GM12878 (cell line): ENCODE measurements at regions not wholly inside any gene's neighbourhood (a gene's known extent, or its start where the extent isn't known, plus 50 kb on each side); places are given as distances from the start of the nearest gene placed in this dataset.

Experiments
- ATAC-seq: fragments of 200-7000 bp; cut with Tn5 transposase; 3 replicates; pipeline ENCODE4 v1.9.1; 2020; ENCODE audit warnings: mild to moderate bottlenecking, moderate library complexity
- BruUV-seq: library from RNA; stranded (reverse); fragments of 400-500 nt; replicated peaks from 2 replicates; lab custom pipeline; 2021; lab: Mats Ljungman, UMichigan
- CTCF ChIA-PET: fragments of 300-600 bp; sonication (Branson Sonifier 250); formaldehyde crosslinking; extraction: SDS; loops from one replicate; lab custom pipeline; 2021; ENCODE audit warnings: inconsistent platforms; lab: Yijun Ruan, JAX
- POLR2A ChIA-PET: fragments of 350-600 bp; formaldehyde crosslinking; extraction: SDS; loops from one replicate; lab custom pipeline; 2021; ENCODE audit warnings: inconsistent platforms; lab: Charles Lee
- RAD21 ChIA-PET: fragments of 300-600 bp; sonication (Branson Sonifier 250); formaldehyde crosslinking; loops from one replicate; lab custom pipeline; 2023; ENCODE audit warnings: antibody characterized with exemption; ENCODE audit not compliant: unreplicated experiment; lab: Charles Lee
- SMC1A ChIA-PET: fragments of 300-600 bp; sonication (Branson Sonifier 250); formaldehyde crosslinking; loops from one replicate; lab custom pipeline; 2023; ENCODE audit not compliant: unreplicated experiment, uncharacterized antibody; lab: Charles Lee
- DNase-seq: peaks from one replicate; pipeline ENCODE4 v3.0.0-alpha.2; 2011; ENCODE audit warnings: low read depth, low spot score
- FAIRE-seq: peaks from 3 replicates; lab custom pipeline; 2011; peaks lifted over from hg19 to GRCh38; lab: Jason Lieb, UNC
- H2AFZ ChIP-seq: 2 replicates; pipeline ENCODE4 v1.6.0; 2011; ENCODE audit warnings: low read depth, low read length, control low read depth; ENCODE audit not compliant: control insufficient read depth
- H3K27ac ChIP-seq: 2 replicates; pipeline ENCODE4 v1.5.1; 2011; ENCODE audit warnings: control low read depth; ENCODE audit not compliant: control insufficient read depth, insufficient read depth
- H3K27me3 ChIP-seq, 2 experiments: replicated peaks in 1 of 2; 2 replicates each; pipeline versions ENCODE4 v1.6.0 to v1.6.1; 2011; ENCODE audit warnings: low read length in 1 of 2; ENCODE audit not compliant: control insufficient read depth in 2 of 2, insufficient read depth in 2 of 2
- H3K36me3 ChIP-seq, 2 experiments: 2 replicates each; pipeline ENCODE4 v1.5.1; 2011; ENCODE audit warnings: low read length in 1 of 2; ENCODE audit not compliant: control insufficient read depth in 2 of 2, insufficient read depth in 2 of 2
- H3K4me1 ChIP-seq: 2 replicates; pipeline ENCODE4 v1.6.1; 2011; ENCODE audit warnings: mild to moderate bottlenecking, low read length, moderate library complexity, mixed read lengths; ENCODE audit not compliant: control insufficient read depth, insufficient read depth
- H3K4me2 ChIP-seq: 2 replicates; pipeline ENCODE4 v1.6.0; 2011; ENCODE audit warnings: control low read depth; ENCODE audit not compliant: control insufficient read depth, insufficient read depth
- H3K4me3 ChIP-seq: fragments of 200-600 bp; sonication (generic); 2 replicates; pipeline ENCODE4 v1.5.1; 2016
- H3K79me2 ChIP-seq: 2 replicates; pipeline ENCODE4 v1.6.0; 2011; ENCODE audit warnings: low read length; ENCODE audit not compliant: control insufficient read depth, insufficient read depth
- H3K9ac ChIP-seq: 2 replicates; pipeline ENCODE4 v1.8.0; 2011; ENCODE audit warnings: low read length, control low read depth, mixed read lengths; ENCODE audit not compliant: control insufficient read depth, insufficient read depth
- H3K9me3 ChIP-seq: replicated peaks from 3 replicates; pipeline ENCODE4 v1.5.1; 2011; ENCODE audit warnings: mild to moderate bottlenecking, low read length; ENCODE audit not compliant: control insufficient read depth, insufficient read depth
- H4K20me1 ChIP-seq: 2 replicates; pipeline ENCODE4 v1.6.0; 2011; ENCODE audit not compliant: control insufficient read depth, insufficient read depth
- ATF3 ChIP-seq: IDR thresholded peaks from 2 replicates; pipeline ENCODE4 v1.6.1; 2011; ENCODE audit warnings: low read depth, mild to moderate bottlenecking, low read length, moderate library complexity, borderline replicate concordance; ENCODE audit errors: extremely low read depth
- BMI1 ChIP-seq: fragments of 450-650 bp; IDR thresholded peaks from 2 replicates; pipeline ENCODE4 v1.6.1; 2016; ENCODE audit warnings: mild to moderate bottlenecking, moderate library complexity, borderline replicate concordance
- CEBPB ChIP-seq, 2 experiments: fragments of 150-350 bp in 1 of 2; IDR thresholded peaks; 2 replicates each; pipeline ENCODE4 v1.6.1; 2012 to 2014; ENCODE audit warnings: low read depth in 2 of 2, low read length in 2 of 2, borderline replicate concordance in 1 of 2, inconsistent platforms in 1 of 2
- CHD1 ChIP-seq: IDR thresholded peaks from 2 replicates; pipeline ENCODE4 v1.6.1; 2012; ENCODE audit warnings: low read depth, low read length, improper control_type of control experiment
- CREB1 ChIP-seq: IDR thresholded peaks from 2 replicates; pipeline ENCODE4 v1.6.1; 2012; ENCODE audit warnings: low read depth, mild to moderate bottlenecking, inconsistent platforms
- EED ChIP-seq: sonication (generic); IDR thresholded peaks from 2 replicates; pipeline ENCODE4 v1.6.1; 2016; ENCODE audit warnings: antibody characterized with exemption, low read depth
- HCFC1 ChIP-seq: fragments of 150-350 bp; IDR thresholded peaks from 2 replicates; pipeline ENCODE4 v1.6.1; 2014; ENCODE audit warnings: low read length
- JUND ChIP-seq: IDR thresholded peaks from 2 replicates; pipeline ENCODE4 v1.6.1; 2012; ENCODE audit warnings: low read depth, mild to moderate bottlenecking, low read length, improper control_type of control experiment, moderate library complexity
- KAT2A ChIP-seq: conservative IDR thresholded peaks from 2 replicates; pipeline ENCODE4 v1.6.1; 2011; ENCODE audit warnings: low read depth, low read length; ENCODE audit not compliant: control insufficient read depth
- MEF2A ChIP-seq: IDR thresholded peaks from 2 replicates; pipeline ENCODE4 v1.6.1; 2011; ENCODE audit warnings: low read depth, mild to moderate bottlenecking, low read length, moderate library complexity; ENCODE audit not compliant: insufficient read depth
- MEF2B ChIP-seq: fragments of 450-650 bp; IDR thresholded peaks from 2 replicates; pipeline ENCODE4 v1.6.1; 2018; ENCODE audit warnings: mild to moderate bottlenecking, moderate library complexity; ENCODE audit not compliant: partially characterized antibody, poor library complexity, severe bottlenecking
- MYC ChIP-seq: IDR thresholded peaks from 2 replicates; pipeline ENCODE4 v1.6.1; 2011; ENCODE audit warnings: mild to moderate bottlenecking, low read length, moderate library complexity, inconsistent platforms; ENCODE audit not compliant: insufficient read depth, insufficient replicate concordance, insufficient read length, severe bottlenecking
- NFYA ChIP-seq: IDR thresholded peaks from 2 replicates; pipeline ENCODE4 v1.6.1; 2011; ENCODE audit warnings: low read depth, mild to moderate bottlenecking, low read length, improper control_type of control experiment, borderline replicate concordance
- NRF1 ChIP-seq: conservative IDR thresholded peaks from 2 replicates; pipeline ENCODE4 v1.6.1; 2011; ENCODE audit warnings: mild to moderate bottlenecking, low read depth, low read length, improper control_type of control experiment
- PKNOX1 ChIP-seq: fragments of 450-650 bp; IDR thresholded peaks from 2 replicates; pipeline ENCODE4 v1.6.1; 2016; ENCODE audit warnings: mild to moderate bottlenecking
- RB1 ChIP-seq: fragments of 450-650 bp; formaldehyde crosslinking; IDR thresholded peaks from 2 replicates; pipeline ENCODE4 v1.6.1; 2017; ENCODE audit warnings: mild to moderate bottlenecking, borderline replicate concordance
- STAT3 ChIP-seq: IDR thresholded peaks from 2 replicates; pipeline ENCODE4 v1.6.1; 2011; ENCODE audit warnings: low read depth, low read length, improper control_type of control experiment
- USF1 ChIP-seq: IDR thresholded peaks from 2 replicates; pipeline ENCODE4 v1.6.1; 2011; ENCODE audit warnings: borderline replicate concordance, low read depth, mild to moderate bottlenecking, moderate library complexity, mixed read lengths, low read length; ENCODE audit not compliant: insufficient read depth; ENCODE audit errors: extremely low read length
- USF2 ChIP-seq: IDR thresholded peaks from 2 replicates; pipeline ENCODE4 v1.6.1; 2011; ENCODE audit warnings: low read depth, low read length, improper control_type of control experiment, borderline replicate concordance
- ZNF274 ChIP-seq: IDR thresholded peaks from one replicate; pipeline ENCODE4 v1.8.0; 2011; ENCODE audit not compliant: insufficient read length, insufficient read depth
- WGBS: methylation state at CpG from one replicate; pipeline ENCODE4 v1.1.6; 2016; ENCODE audit warnings: low lambda C conversion rate; ENCODE audit not compliant: insufficient replicate concordance, insufficient coverage; ENCODE audit errors: missing lambda C conversion rate; 5-methylcytosine and 5-hydroxymethylcytosine counted together
- in situ Hi-C: fragments of 300-500 bp; cut with MboI; formaldehyde crosslinking; loops from 9 replicates; pipeline ENCODE4 v1.14.3; 2018; ENCODE audit warnings: mixed read lengths
- intact Hi-C: fragments of 100-400 bp; cut with micrococcal nuclease; formaldehyde crosslinking; loops from one replicate; pipeline ENCODE4 v1.14.2; 2022; ENCODE audit not compliant: unreplicated experiment

GRCh38 chr6:141252828-141253608 lies 879.7 kb upstream of the GJE1 start:
- no peak overlapping the region for H2AFZ ChIP-seq
- TF ChIP-seq ATF3 (no peak), MEF2B (no peak), BMI1 (no peak), USF1 (no peak), ZNF274 (no peak), PKNOX1 (no peak), STAT3 (no peak), MYC (no peak), CHD1 (no peak), CREB1 (no peak), NRF1 (no peak), CEBPB (IDR thresholded peaks at IDR 0.05; ENCODE audit: borderline replicate concordance in 1 of 2, low read depth in 2 of 2, low read length in 2 of 2) (no peak), RB1 (no peak), HCFC1 (no peak), MEF2A (no peak), EED (no peak), KAT2A (no peak), USF2 (no peak), NFYA (no peak), JUND (no peak)
- no peak overlapping the region for H3K4me2 ChIP-seq
- H3K79me2 ChIP-seq = no peaks in the 10 kb centered on the region
- H3K9me3 ChIP-seq = no peaks in the 10 kb centered on the region
- ChIA-PET POLR2A (no interaction called here), RAD21 (interaction anchor here (1.5 kb wide), 1 partner anchor 12 kb away, joined by 3 read pairs; no protein-coding TSS in a partner anchor), CTCF (interaction anchor here (1.0 kb wide), 1 partner anchor 273 kb away, joined by 3 read pairs; no protein-coding TSS in a partner anchor), SMC1A (interaction anchor here (1.1 to 1.2 kb wide), 3 partner anchors 9 to 276 kb away, joined by 3 to 4 read pairs (median 3); no protein-coding TSS in a partner anchor)
- H3K27ac ChIP-seq = no peak overlapping the region
- H4K20me1 ChIP-seq = no peaks in the 10 kb centered on the region
- WGBS = 28% methylated on average over 5 of the region's 5 CpGs
- no peak for FAIRE-seq
- no peak for DNase-seq
- BruUV-seq = no TSS peak
- in situ Hi-C loops = no loop called here
- no peaks in the 10 kb centered on the region for H3K27me3 ChIP-seq
- H3K4me1 ChIP-seq = no peaks in the 10 kb centered on the region
- H3K4me3 ChIP-seq = no peak overlapping the region
- intact Hi-C loops = no loop called here
- no peaks in the 10 kb centered on the region for H3K36me3 ChIP-seq
- peak; percentile 26; the same call in 1 of the 3 replicates for ATAC-seq
- no peak overlapping the region for H3K9ac ChIP-seq
